GM19238 (cell line): ENCODE measurements at regions not wholly inside any gene's neighbourhood (a gene's known extent, or its start where the extent isn't known, plus 50 kb on each side); places are given as distances from the start of the nearest gene placed in this dataset.

Source experiments
- DNase-seq: peaks from one replicate; pipeline ENCODE4 v3.0.0; 2011; ENCODE audit warnings: low spot score; ENCODE audit not compliant: insufficient read length

GRCh38 chr12:69129564-69129963 is 109.8 kb upstream of the CPSF6 start:
- DNase-seq, result no peak

GRCh38 chr12:69130064-69130463 is 109.3 kb upstream of the CPSF6 start:
- no peak for DNase-seq

- DNase-seq, result no peak
Measured at GRCh38 chr12:69131077-69131476, 108.3 kb upstream of the CPSF6 start.

- DNase-seq, result no peak
Measured at GRCh38 chr12:69136931-69137613, 102.3 kb upstream of the CPSF6 start.

GRCh38 chr12:69141074-69141473 is 98.3 kb upstream of the CPSF6 start:
- no peak for DNase-seq

DNA sequence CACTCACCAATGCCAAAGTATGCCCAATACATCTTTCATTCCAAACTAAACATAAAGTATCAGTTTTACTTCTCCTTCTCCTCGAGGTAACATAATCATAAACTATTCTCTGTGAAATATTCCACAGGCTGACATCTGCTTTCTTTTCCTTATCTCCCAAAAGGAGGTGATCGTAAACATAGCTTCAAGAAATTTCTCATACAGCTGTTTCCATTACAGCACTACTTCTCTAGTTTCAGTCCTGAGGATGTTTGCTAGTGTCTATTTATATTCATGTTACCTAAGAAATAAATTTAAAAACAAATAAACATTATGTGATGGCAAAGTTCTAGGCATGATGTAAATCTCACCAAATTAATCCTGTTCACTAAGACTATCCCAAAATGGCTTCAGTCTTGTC is 90.1 kb upstream of the CPSF6 start:
- no peak for DNase-seq

DNA sequence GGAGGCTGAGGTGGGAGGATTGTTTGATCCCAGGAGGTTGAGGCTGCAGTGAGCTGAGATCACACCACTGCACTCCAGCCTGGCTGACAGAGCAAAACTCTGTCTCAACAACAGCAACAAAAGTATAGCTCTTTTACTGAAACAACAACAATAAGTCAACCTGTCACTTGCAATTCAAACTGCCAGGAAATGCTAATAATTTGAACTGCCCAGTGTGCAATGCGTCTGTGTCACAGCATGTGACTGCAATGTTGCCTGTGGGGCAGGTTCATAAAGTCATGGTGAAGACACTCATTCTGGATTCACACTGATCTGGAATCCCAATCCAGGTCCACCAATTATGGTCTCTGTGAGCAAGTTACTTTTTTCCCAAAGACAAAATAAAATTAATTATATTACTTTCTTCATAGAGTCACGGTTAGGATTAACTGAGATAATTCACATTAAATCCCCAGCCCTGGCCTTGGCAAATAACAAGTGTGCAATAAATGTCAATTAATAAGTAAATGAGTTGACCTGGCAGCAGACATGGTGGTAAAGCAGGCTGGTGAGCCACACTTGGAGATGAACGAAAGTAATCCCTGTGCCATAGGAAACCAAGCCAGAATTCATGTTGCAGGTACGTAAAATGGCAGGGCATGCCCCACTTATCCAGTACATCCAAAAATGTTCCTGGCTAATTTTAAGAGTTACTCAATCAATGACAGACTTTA is 89.1 kb upstream of the CPSF6 start:
- no peak for DNase-seq

DNA sequence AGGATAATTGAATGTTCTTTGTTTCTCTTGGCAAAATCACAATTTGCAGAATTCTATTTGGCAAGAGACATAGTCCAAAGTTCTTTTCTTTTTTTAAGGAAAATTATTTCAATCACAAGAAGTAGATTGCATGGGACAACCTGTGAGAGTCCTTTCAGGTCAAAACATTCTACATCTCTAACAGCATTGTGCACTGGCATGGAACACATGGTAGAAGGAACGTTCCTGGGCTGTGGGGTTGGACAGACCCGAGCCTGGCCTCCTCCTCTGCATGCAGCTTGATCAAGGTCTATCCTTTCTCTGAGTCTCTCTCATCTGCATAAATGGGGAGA is 88.6 kb upstream of the CPSF6 start:
- no peak for DNase-seq

GRCh38 chr12:69151254-69151764 is 88.1 kb upstream of the CPSF6 start:
- DNase-seq, result no peak

GRCh38 chr12:69154585-69155363 is 84.6 kb upstream of the CPSF6 start:
- peak; percentile 27 for DNase-seq

- DNase-seq, result peak; percentile 66
Measured at GRCh38 chr12:69157023-69157655, 82.2 kb upstream of the CPSF6 start.

- DNase-seq, result peak; percentile 7
Measured at GRCh38 chr12:69161829-69162228, 77.5 kb upstream of the CPSF6 start.

GRCh38 chr12:69163681-69164362 is 75.5 kb upstream of the CPSF6 start:
- no peak for DNase-seq

DNA sequence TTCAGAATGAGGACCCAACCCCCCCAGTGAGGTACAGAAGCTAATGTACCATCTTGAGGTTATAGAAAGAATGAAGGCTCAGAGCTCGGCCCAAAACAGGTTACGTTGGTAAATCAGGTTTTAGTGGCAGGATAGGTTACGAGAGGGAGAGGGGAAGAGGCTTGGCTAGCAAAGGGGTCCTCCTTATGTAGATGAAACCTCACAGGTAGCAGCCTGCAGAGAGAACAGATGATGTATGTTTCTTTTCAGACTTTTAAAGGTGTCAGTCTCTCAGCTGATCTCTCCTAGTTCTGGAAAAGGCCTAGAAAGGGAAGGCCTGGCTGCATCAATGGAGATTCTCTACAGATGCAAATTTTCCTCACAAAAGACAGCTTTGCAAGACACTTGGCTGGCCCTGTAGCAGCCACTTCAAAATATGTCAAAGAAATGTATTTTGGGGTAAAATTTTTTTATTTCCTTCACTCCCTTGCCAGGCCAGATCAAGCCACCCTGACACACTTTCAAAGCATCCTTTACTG is 71.7 kb upstream of the CPSF6 start:
- no peak for DNase-seq

DNA sequence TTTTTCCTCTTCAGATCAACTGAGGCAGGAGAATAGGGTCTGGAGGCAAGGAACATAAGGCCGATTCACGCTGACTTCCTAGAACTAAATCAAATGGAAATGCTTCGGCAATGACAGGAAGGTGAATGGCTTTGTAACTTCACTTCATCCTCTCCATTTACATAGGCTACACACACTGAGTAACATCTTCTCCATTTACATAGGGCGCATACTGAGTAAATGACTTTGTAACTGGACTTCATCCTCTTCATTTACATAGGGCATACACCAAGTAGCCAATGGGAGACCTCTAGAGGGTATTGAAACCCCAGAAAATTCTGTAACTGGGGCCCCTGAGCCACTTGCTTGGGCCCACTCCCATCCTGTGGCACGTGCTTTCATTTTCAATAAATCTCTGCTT is 71.0 kb upstream of the CPSF6 start:
- DNase-seq, result no peak

DNA sequence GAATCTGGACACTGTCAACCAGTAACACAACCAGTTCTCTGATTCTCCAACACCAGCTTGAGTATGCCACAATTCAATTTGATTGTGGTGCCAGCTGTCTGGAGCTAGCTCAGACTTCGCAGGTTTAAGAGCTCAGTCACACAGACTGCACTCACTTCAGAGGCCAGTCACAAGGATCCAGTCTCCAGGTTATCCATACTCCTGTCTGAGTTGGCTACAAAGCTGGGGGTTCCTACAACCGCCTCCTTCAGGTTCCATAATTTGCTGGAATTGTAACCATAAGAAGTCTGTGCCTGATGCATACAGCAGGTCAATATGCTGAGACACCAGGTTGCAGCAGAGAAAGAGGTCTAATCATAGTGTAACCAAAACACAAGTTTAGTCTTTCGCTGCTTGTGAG is 70.5 kb upstream of the CPSF6 start:
- no peak for DNase-seq

- DNase-seq, result no peak
Measured at GRCh38 chr12:69170293-69170692, 69.1 kb upstream of the CPSF6 start.

DNA sequence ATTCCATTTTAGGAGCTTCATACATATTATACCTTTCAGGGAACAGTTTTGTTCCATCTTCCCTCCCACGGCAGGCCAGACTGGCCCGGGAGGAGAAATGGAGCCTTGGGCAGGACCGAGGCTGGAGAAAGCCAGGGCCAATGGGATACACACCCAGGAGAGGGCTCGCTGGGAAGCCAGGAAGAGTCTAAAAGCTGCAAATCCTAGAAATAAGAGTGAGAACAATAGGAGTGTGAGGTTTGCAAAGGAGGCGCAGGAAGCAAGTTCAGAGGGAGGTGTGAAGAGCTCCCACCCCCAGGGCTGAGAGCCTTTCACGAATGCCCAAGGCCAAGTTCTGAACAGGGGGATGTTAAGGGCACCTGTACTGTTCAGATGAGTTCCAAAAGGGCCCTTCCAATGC is 67.5 kb upstream of the CPSF6 start:
- no peak for DNase-seq

DNA sequence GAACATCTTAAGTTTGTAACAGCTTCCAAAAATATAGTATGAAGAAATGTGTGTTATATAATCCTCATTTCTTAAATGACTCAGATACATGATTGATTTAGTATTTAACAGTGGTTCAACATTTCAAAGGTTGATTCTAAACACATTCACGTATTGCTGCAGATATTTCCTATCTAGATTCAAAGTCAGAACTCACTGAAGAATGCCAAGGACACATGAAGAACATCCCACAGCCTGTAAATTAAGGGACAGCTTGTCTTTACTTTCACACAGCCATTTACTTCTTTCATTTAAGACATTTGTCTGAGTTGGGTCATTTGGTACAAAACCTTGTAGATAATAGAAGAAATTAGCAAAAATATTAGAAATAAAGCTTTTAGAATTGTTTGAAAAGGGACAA is 66.9 kb upstream of the CPSF6 start:
- no peak for DNase-seq

GRCh38 chr12:69173368-69173767 is 66.0 kb upstream of the CPSF6 start:
- DNase-seq, result no peak

DNA sequence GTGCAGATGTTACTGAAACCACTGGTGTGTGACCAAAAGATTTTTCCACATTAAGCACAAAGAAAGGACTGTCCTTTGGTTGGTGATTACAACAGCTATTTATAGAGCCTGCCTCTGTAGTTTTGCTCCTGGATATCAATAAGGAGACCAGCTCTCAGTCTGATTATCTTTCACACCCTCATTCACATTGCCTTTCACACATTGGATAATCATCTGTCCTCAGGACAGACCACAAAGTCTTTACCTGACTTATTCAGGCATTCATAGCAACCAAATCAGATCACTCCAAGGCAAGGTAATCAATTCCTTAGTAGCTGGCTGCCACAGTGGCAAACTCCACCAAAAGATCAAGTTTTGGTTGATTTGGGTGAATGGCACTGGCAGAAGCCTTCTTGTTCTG is 59.6 kb upstream of the CPSF6 start:
- no peak for DNase-seq
